ENCODE measurements at regions not wholly inside any gene's neighbourhood (a gene's known extent, or its start where the extent isn't known, plus 50 kb on each side); places are given as distances from the start of the nearest gene placed in this dataset.

DNA sequence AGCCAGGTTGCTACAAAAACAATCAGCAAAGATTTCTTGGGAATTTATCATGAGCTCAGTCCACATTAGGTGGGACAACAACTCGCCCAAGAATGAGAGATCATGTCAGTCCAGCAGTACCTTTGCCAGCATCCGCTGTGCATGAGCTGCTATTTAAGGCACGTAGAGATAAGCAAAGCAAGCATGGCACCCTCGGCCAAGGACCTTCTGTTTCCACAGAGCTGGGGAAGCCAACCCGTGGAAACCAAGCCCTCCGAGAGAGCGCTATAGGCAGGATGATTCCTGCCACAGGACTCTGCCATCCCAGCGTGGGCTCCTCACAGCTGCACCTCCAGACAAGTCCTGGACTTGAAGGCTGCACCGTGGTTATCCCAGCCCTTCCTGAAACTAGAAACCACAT is 189.5 kb upstream of the PPP1R26 start:
- no peaks in the 10 kb centered on the region for H3K9me3 ChIP-seq
- WGBS, 2 donors = 75 to 91% methylated on average over 6 to 8 of the region's 9 CpGs
- no peaks in the 10 kb centered on the region for H3K36me3 ChIP-seq
- H3K27me3 ChIP-seq = no peaks in the 10 kb centered on the region
- TF ChIP-seq EP300 (IDR thresholded peaks at IDR 0.05) = no peak
- TF ChIP-seq, protein P1, sequence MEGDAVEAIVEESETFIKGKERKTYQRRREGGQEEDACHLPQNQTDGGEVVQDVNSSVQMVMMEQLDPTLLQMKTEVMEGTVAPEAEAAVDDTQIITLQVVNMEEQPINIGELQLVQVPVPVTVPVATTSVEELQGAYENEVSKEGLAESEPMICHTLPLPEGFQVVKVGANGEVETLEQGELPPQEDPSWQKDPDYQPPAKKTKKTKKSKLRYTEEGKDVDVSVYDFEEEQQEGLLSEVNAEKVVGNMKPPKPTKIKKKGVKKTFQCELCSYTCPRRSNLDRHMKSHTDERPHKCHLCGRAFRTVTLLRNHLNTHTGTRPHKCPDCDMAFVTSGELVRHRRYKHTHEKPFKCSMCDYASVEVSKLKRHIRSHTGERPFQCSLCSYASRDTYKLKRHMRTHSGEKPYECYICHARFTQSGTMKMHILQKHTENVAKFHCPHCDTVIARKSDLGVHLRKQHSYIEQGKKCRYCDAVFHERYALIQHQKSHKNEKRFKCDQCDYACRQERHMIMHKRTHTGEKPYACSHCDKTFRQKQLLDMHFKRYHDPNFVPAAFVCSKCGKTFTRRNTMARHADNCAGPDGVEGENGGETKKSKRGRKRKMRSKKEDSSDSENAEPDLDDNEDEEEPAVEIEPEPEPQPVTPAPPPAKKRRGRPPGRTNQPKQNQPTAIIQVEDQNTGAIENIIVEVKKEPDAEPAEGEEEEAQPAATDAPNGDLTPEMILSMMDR (IDR thresholded peaks at IDR 0.05) = no peak
- no peak for TF ChIP-seq POLR2A (IDR thresholded peaks at IDR 0.05)
- no peak overlapping the region for H3K27ac ChIP-seq
- no peak for DNase-seq (ENCODE audit: low spot score in 2 of 2)
- H3K4me3 ChIP-seq = no peak overlapping the region
- no peaks in the 10 kb centered on the region for H3K4me1 ChIP-seq

GRCh38 chr9:135290566-135290965 is 189.0 kb upstream of the PPP1R26 start:
- 64 to 71% methylated on average over 9 of the region's 9 CpGs for WGBS, 2 donors
- Histone ChIP-seq H3K36me3 (no peaks in the 10 kb centered on the region), H3K27ac (no peak overlapping the region), H3K4me1 (no peaks in the 10 kb centered on the region), H3K27me3 (no peaks in the 10 kb centered on the region), H3K4me3 (no peak overlapping the region), H3K9me3 (no peaks in the 10 kb centered on the region)
- no peak for DNase-seq (ENCODE audit: low spot score in 2 of 2)
- TF ChIP-seq POLR2A (IDR thresholded peaks at IDR 0.05) (no peak), EP300 (IDR thresholded peaks at IDR 0.05) (no peak)
- TF ChIP-seq, protein P1 (IDR thresholded peaks at IDR 0.05) = no peak

- DNase-seq (ENCODE audit: low spot score in 2 of 2) = no peak
Observed at GRCh38 chr9:135291165-135291564, 188.4 kb upstream of the PPP1R26 start.

DNA sequence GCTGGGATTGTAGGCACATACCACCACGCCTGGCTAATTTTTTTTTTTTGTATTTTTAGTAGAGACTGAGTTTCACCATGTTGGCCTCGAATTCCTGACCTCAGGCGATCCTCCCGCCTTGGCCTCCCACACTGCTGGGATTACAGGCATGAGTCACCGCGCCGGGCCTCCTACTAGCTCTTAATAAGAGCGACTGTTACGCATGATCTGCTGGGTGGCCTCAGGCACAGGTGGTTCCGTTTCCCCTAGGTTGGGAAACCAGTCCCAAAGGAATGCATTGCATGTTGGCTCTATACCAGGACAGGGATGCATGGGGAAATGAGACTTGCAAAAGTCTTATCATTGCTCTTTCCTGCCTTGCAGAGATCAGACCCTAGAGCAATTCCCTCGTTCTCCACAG is 184.7 kb upstream of the PPP1R26 start:
- 82 to 83% methylated on average over 11 of the region's 11 CpGs for WGBS, 2 donors
- Histone ChIP-seq H3K36me3 (no peaks in the 10 kb centered on the region), H3K9me3 (no peaks in the 10 kb centered on the region), H3K27me3 (peaks cover 0 to 12% of the 10 kb centered on the region in 2 donors), H3K4me1 (no peaks in the 10 kb centered on the region), H3K27ac (no peak overlapping the region), H3K4me3 (no peak overlapping the region)
- DNase-seq (ENCODE audit: low spot score in 2 of 2) = no peak
- TF ChIP-seq POLR2A (IDR thresholded peaks at IDR 0.05) (no peak), EP300 (IDR thresholded peaks at IDR 0.05) (no peak)
- TF ChIP-seq, protein P1 (IDR thresholded peaks at IDR 0.05) = no peak

More at GRCh38 chr9:135291165-135291564, 188.4 kb upstream of the PPP1R26 start:
- 61 to 70% methylated on average over 17 of the region's 17 CpGs for WGBS, 2 donors
- no peak overlapping the region for H3K4me3 ChIP-seq
- H3K9me3 ChIP-seq = no peaks in the 10 kb centered on the region
- no peak overlapping the region for H3K27ac ChIP-seq
- no peaks in the 10 kb centered on the region for H3K36me3 ChIP-seq
- no peaks in the 10 kb centered on the region for H3K27me3 ChIP-seq
- no peaks in the 10 kb centered on the region for H3K4me1 ChIP-seq
- no peak for TF ChIP-seq EP300 (IDR thresholded peaks at IDR 0.05)
- TF ChIP-seq, protein P1 (IDR thresholded peaks at IDR 0.05) = no peak
- no peak for TF ChIP-seq POLR2A (IDR thresholded peaks at IDR 0.05)

DNA sequence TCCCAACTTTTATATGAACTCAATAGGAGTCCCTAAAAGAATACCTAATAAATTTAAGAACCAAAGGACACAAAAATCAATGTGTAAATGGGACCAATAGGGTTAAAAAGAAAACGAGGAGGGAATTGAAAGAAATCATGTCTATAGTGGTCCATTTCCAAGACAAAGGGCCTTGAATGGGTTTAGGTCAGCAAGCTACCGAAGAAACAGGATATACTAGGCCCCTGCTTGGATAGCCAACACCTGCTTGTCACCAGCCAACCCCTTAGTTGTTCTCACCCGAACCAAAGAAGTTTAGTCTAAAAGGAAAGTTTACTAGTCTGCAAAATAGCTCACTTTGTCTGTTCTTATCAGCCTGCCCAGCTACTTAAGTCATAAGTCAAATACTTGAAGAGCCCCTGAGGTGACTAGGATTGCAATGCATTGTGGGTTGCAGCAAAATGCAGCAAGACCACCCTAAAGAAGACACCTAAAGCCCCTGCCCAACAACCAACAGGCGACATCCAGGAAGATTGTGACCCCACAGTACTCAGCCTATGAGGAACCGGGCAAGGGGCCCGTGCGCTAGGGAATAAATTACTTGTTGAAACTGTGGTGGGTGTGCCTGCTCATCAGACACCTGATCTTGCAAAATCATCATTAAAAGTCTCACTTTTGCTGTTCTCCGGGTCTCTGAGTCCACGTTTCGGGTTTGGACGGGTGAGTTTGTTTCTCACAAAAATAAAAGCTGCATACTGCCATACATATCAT is 183.9 kb upstream of the PPP1R26 start:
- Histone ChIP-seq H3K27ac (no peak overlapping the region), H3K4me3 (no peak overlapping the region), H3K4me1 (no peaks in the 10 kb centered on the region), H3K9me3 (no peaks in the 10 kb centered on the region), H3K36me3 (no peaks in the 10 kb centered on the region), H3K27me3 (peaks cover 0 to 21% of the 10 kb centered on the region in 2 donors)
- TF ChIP-seq, protein P1 (IDR thresholded peaks at IDR 0.05) = no peak
- TF ChIP-seq EP300 (IDR thresholded peaks at IDR 0.05) (no peak), POLR2A (IDR thresholded peaks at IDR 0.05) (no peak)
- no peak for DNase-seq (ENCODE audit: low spot score in 2 of 2)
- WGBS, 2 donors = 72 to 75% methylated on average over 11 of the region's 11 CpGs
